Osteocyte (in vitro differentiated cells): ENCODE measurements at regions not wholly inside any gene's neighbourhood (a gene's known extent, or its start where the extent isn't known, plus 50 kb on each side); places are given as distances from the start of the nearest gene placed in this dataset.
"Not testable (repeated sequence)": the region's sequence is repeated elsewhere in the genome, so short reads cannot be mapped to it uniquely, and the experiment has no call there.

Source experiments
- DNase-seq: peaks from one replicate; pipeline ENCODE4 v3.0.0; 2021; ENCODE audit warnings: mixed read lengths; ENCODE audit not compliant: unreplicated experiment; ENCODE audit errors: extremely low spot score
- H3K27ac Mint-ChIP-seq: one replicate; pipeline ENCODE4 v1.8.0; 2021; ENCODE audit warnings: mild to moderate bottlenecking, mixed read lengths; ENCODE audit not compliant: unreplicated experiment
- H3K27me3 Mint-ChIP-seq: one replicate; pipeline ENCODE4 v1.8.0; 2021; ENCODE audit warnings: mixed read lengths; ENCODE audit not compliant: unreplicated experiment
- H3K36me3 Mint-ChIP-seq: one replicate; pipeline ENCODE4 v1.8.0; 2021; ENCODE audit warnings: mixed read lengths; ENCODE audit not compliant: unreplicated experiment
- H3K4me1 Mint-ChIP-seq: one replicate; pipeline ENCODE4 v1.8.0; 2021; ENCODE audit warnings: mixed read lengths; ENCODE audit not compliant: unreplicated experiment
- H3K4me3 Mint-ChIP-seq: one replicate; pipeline ENCODE4 v1.8.0; 2021; ENCODE audit warnings: mild to moderate bottlenecking, moderate library complexity, mixed read lengths; ENCODE audit not compliant: unreplicated experiment
- H3K9me3 Mint-ChIP-seq: one replicate; pipeline ENCODE4 v1.8.0; 2021; ENCODE audit warnings: mixed read lengths; ENCODE audit not compliant: unreplicated experiment
- TF ChIP-seq, protein P1 (sequence below): fragments of 200-600 bp; sonication (generic); IDR thresholded peaks from 2 replicates; pipeline ENCODE4 v1.5.0; 2021; ENCODE audit warnings: antibody characterized with exemption, mild to moderate bottlenecking, moderate library complexity

DNA sequence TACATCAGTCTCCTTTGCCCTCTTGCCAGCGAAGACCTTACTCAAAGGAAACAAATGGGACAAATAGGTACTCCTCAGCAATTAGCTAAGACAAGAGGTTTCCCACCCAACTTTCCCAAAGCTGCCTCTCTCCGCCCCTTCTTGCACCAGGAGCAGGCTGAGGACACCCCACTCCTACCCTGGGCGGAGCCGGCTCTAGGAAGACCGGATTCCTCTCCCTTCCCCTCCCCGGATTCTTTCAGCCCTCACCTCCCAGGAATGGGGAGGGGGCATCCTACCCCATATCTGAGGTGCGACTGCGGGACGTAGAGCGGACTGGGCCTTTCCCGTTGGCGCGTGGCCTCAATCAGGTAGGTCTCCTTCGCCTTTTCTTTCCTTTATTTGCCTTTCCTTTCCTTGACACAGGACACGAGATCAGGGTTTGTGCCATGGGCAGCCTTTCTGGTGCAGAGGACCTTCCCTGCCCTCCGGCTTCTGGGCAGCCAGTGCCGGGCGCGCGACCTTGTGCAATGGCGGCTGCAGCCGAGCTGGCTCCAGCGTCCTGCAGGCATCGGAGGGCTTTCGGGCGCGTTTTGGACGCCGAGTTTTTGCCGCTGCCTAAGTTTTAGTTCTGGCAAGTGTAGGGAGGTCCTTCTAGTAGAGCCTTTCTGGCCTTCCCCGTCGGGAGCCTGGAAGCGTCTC, 279.9 kb downstream of the PLS3 start:
- H3K9me3 Mint-ChIP-seq, H3K27me3 Mint-ChIP-seq, H3K36me3 Mint-ChIP-seq, H3K4me1 Mint-ChIP-seq, H3K27ac Mint-ChIP-seq, H3K4me3 Mint-ChIP-seq: not testable (repeated sequence)
- peak; percentile 23 for DNase-seq

DNA sequence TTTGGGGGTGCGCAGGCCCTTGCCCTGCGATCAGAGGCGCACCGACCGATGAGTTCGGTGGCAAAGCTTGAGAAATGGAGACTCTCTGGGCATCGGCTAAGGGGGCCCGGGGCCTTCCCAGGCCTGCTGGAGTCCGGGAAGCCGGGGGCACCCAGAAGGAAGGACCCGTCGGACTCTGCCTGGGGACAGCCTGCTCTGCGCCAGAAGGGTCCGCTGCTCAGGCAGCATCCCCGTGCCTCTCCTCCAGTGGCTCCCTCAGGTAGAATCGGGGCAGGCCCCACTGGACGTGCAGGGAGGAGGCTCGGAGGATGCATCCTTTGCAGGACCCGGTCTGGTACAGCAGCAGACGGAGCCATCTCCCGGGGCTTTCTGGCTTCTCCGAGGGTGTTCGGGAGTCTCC, 290.0 kb downstream of the PLS3 start:
- H3K4me1 Mint-ChIP-seq, H3K9me3 Mint-ChIP-seq, H3K4me3 Mint-ChIP-seq, DNase-seq, H3K36me3 Mint-ChIP-seq, H3K27me3 Mint-ChIP-seq, H3K27ac Mint-ChIP-seq: not testable (repeated sequence)

DNA sequence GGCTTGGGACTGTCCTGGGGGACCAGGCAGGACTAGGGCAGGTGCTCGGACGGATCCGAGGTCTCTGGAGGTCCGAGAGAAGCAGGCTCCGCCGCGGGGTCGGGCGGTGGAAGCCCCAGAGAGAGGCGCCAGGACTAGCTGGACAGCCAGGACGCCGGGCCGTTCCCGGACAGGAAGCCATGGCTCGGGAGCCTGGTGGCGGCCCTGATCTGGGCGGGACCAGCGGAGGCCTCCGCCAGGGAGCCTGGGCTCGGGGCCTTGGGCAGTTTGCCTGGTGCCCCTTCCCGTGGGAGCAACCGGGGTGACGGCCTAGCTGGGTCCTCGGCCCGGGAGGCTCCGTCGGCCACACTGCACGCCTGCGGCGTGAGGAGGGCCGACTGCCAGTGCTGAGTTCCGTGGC, 292.3 kb downstream of the PLS3 start:
- peak; percentile 74 for DNase-seq
- not testable (repeated sequence) for H3K4me1 Mint-ChIP-seq, H3K9me3 Mint-ChIP-seq, H3K4me3 Mint-ChIP-seq, H3K27me3 Mint-ChIP-seq, H3K36me3 Mint-ChIP-seq, H3K27ac Mint-ChIP-seq

DNA sequence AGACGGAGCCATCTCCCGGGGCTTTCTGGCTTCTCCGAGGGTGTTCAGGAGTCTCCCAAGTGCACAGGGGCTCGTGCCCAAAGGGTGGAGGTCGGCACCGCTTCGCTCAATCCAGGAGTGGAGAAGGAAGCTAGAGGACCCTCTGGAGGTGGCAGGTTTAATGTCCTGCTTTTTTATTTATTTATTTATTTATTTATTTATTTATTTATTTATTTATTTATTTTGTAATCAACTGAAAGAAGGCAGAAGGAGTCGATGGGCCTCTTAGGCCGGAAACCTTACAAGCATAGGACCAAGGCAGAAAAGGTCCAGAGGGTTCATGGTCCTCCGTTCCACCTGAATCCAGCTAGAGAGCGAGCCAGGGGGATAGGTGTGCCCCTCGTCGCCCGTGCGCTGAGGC, 289.4 kb upstream of the AGTR2 start:
- not testable (repeated sequence) for H3K27ac Mint-ChIP-seq, DNase-seq, H3K9me3 Mint-ChIP-seq, H3K4me1 Mint-ChIP-seq, H3K27me3 Mint-ChIP-seq, H3K4me3 Mint-ChIP-seq, H3K36me3 Mint-ChIP-seq

DNA sequence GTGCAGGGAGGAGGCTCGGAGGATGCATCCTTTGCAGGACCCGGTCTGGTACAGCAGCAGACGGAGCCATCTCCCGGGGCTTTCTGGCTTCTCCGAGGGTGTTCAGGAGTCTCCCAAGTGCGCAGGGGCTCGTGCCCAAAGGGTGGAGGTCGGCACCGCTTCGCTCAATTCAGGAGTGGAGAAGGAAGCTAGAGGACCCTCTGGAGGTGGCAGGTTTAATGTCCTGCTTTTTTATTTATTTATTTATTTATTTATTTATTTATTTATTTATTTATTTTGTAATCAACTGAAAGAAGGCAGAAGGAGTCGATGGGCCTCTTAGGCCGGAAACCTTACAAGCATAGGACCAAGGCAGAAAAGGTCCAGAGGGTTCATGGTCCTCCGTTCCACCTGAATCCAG, 286.4 kb upstream of the AGTR2 start:
- not testable (repeated sequence) for DNase-seq, H3K27me3 Mint-ChIP-seq, H3K27ac Mint-ChIP-seq, H3K4me1 Mint-ChIP-seq, H3K4me3 Mint-ChIP-seq, H3K36me3 Mint-ChIP-seq, H3K9me3 Mint-ChIP-seq

DNA sequence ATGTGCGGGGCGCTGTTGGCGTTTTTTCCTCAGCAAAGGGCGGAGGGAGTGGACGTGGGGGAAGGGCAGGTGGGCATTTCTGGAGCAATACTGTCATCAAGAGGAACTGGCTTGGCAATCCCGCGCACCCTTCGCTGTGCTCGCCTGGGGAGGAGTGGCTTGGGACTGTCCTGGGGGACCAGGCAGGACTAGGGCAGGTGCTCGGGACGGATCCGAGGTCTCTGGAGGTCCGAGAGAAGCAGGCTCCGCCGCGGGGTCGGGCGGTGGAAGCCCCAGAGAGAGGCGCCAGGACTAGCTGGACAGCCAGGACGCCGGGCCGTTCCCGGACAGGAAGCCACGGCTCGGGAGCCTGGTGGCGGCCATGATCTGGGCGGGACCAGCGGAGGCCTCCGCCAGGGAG, 282.5 kb upstream of the AGTR2 start:
- H3K27ac Mint-ChIP-seq, H3K27me3 Mint-ChIP-seq, H3K4me1 Mint-ChIP-seq, H3K36me3 Mint-ChIP-seq, H3K4me3 Mint-ChIP-seq: not testable (repeated sequence)
- H3K9me3 Mint-ChIP-seq: peaks cover 24% of the 10 kb centered on the region
- DNase-seq: peak; percentile 90

DNA sequence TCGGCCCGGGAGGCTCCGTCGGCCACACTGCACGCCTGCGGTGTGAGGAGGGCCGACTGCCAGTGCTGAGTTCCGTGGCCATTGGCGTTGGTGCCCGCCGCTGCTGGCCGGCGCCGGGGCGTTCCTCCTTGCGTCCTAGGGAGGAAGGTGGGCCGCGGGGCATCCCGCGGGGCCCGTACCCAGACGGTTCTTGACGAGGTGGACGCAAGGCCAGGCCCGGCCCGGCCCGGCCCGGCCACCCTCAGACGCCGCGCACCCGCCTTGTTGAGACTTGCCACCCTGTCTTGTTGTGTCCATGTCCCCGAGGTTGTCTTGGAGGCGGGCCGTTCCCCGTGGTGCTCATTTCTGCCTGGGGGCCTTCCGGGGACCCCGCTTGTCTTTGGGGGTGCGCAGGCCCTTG, 282.0 kb upstream of the AGTR2 start:
- not testable (repeated sequence) for H3K27me3 Mint-ChIP-seq, H3K27ac Mint-ChIP-seq, H3K4me1 Mint-ChIP-seq, H3K36me3 Mint-ChIP-seq, H3K4me3 Mint-ChIP-seq
- H3K9me3 Mint-ChIP-seq: peaks cover 24% of the 10 kb centered on the region
- DNase-seq: peak; percentile 89

DNA sequence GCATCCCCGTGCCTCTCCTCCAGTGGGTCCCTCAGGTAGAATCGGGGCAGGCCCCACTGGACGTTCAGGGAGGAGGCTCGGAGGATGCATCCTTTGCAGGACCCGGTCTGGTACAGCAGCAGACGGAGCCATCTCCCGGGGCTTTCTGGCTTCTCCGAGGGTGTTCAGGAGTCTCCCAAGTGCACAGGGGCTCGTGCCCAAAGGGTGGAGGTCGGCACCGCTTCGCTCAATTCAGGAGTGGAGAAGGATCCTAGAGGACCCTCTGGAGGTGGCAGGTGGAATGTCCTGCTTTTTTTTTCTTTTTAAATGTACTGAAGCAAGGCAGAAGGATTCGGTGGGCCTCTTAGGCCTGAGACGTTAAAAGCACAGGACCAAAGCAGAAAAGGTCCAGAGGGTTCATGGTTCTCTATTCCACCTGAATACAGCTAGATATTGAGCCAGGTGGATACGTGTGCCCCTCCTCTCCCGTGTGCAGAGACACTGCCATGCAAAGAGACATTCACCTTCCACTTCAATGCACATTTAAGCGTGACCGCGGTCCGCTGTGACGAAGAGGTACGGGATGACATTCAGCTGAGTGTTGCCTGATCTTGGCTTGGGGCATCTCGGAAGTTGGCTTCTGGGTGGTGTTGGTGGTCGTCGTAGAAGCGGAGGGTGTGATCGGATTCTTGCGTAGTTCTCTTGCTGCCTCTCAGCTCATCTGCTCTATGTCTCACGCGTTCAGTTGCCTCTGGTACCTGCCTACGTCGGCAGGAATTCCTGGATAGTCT, 281.2 kb upstream of the AGTR2 start:
- Mint-ChIP-seq H3K4me1 (no peaks in the 10 kb centered on the region), H3K9me3 (peaks cover 24% of the 10 kb centered on the region), H3K27me3 (no peaks in the 10 kb centered on the region), H3K27ac (no peak overlapping the region), H3K36me3 (peaks cover 4% of the 10 kb centered on the region), H3K4me3 (no peak overlapping the region)
- TF ChIP-seq, protein P1, sequence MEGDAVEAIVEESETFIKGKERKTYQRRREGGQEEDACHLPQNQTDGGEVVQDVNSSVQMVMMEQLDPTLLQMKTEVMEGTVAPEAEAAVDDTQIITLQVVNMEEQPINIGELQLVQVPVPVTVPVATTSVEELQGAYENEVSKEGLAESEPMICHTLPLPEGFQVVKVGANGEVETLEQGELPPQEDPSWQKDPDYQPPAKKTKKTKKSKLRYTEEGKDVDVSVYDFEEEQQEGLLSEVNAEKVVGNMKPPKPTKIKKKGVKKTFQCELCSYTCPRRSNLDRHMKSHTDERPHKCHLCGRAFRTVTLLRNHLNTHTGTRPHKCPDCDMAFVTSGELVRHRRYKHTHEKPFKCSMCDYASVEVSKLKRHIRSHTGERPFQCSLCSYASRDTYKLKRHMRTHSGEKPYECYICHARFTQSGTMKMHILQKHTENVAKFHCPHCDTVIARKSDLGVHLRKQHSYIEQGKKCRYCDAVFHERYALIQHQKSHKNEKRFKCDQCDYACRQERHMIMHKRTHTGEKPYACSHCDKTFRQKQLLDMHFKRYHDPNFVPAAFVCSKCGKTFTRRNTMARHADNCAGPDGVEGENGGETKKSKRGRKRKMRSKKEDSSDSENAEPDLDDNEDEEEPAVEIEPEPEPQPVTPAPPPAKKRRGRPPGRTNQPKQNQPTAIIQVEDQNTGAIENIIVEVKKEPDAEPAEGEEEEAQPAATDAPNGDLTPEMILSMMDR: no peak
- DNase-seq: no peak
